Trophoblast cell (in vitro differentiated cells and primary cell): ENCODE measurements at regions not wholly inside any gene's neighbourhood (a gene's known extent, or its start where the extent isn't known, plus 50 kb on each side); places are given as distances from the start of the nearest gene placed in this dataset.
A peak's percentile ranks its signal among the peaks of the same experiment; 100 is the strongest.

Experiments used
- DNase-seq, 2 donors: peaks; one replicate each; pipeline ENCODE4 v3.0.0-alpha.2; 2016
- H2AFZ ChIP-seq: 2 replicates; pipeline ENCODE4 v1.6.1; 2013; ENCODE audit warnings: low read length, moderate library complexity, mild to moderate bottlenecking; ENCODE audit not compliant: insufficient read depth, poor library complexity
- H2AK5ac ChIP-seq: 2 replicates; pipeline ENCODE4 v1.6.1; 2013; ENCODE audit warnings: mild to moderate bottlenecking, low read length
- H2BK120ac ChIP-seq: 2 replicates; pipeline ENCODE4 v1.6.1; 2013; ENCODE audit warnings: low read length, mild to moderate bottlenecking, moderate library complexity; ENCODE audit not compliant: insufficient read depth, poor library complexity
- H2BK12ac ChIP-seq: 2 replicates; pipeline ENCODE4 v1.6.1; 2013; ENCODE audit warnings: mild to moderate bottlenecking, low read length, moderate library complexity
- H2BK5ac ChIP-seq: 2 replicates; pipeline ENCODE4 v1.6.1; 2013; ENCODE audit warnings: low read length, low read depth, moderate library complexity, mild to moderate bottlenecking; ENCODE audit not compliant: poor library complexity
- H3K14ac ChIP-seq: 2 replicates; pipeline ENCODE4 v1.6.1; 2013; ENCODE audit warnings: mild to moderate bottlenecking, low read length
- H3K18ac ChIP-seq: 2 replicates; pipeline ENCODE4 v1.6.1; 2013; ENCODE audit warnings: mild to moderate bottlenecking, low read length
- H3K23ac ChIP-seq: 2 replicates; pipeline ENCODE4 v1.6.1; 2013; ENCODE audit warnings: low read length
- H3K27ac ChIP-seq: 2 replicates; pipeline ENCODE4 v1.5.1; 2013; ENCODE audit warnings: low read depth, mild to moderate bottlenecking, inconsistent platforms, low read length, moderate library complexity
- H3K27me3 ChIP-seq: 2 replicates; pipeline ENCODE4 v1.6.1; 2013; ENCODE audit warnings: inconsistent platforms, mild to moderate bottlenecking, low read length, moderate library complexity; ENCODE audit not compliant: insufficient read depth
- H3K36me3 ChIP-seq, 2 experiments: 1 replicate in 1 of 2; 2 replicates in 1 of 2; pipeline ENCODE4 v1.6.1; 2013; ENCODE audit warnings: low read length in 2 of 2, mild to moderate bottlenecking in 2 of 2, moderate library complexity in 1 of 2; ENCODE audit not compliant: insufficient read depth in 2 of 2, control insufficient read depth in 1 of 2
- H3K4ac ChIP-seq: 2 replicates; pipeline ENCODE4 v1.6.1; 2013; ENCODE audit warnings: low read depth, mild to moderate bottlenecking, low read length, moderate library complexity
- H3K4me1 ChIP-seq, 2 experiments: 1 replicate in 1 of 2; 2 replicates in 1 of 2; pipeline ENCODE4 v1.6.1; 2013; ENCODE audit warnings: low read length in 2 of 2, mild to moderate bottlenecking in 2 of 2, moderate library complexity in 1 of 2; ENCODE audit not compliant: insufficient read depth in 2 of 2, control insufficient read depth in 1 of 2
- H3K4me2 ChIP-seq: 2 replicates; pipeline ENCODE4 v1.6.1; 2013; ENCODE audit warnings: inconsistent platforms, mild to moderate bottlenecking, low read length, moderate library complexity
- H3K4me3 ChIP-seq: 2 replicates; pipeline ENCODE4 v1.5.1; 2013; ENCODE audit warnings: mild to moderate bottlenecking, low read depth, low read length, inconsistent platforms
- H3K79me1 ChIP-seq: one replicate; pipeline ENCODE4 v1.6.1; 2013; ENCODE audit warnings: low read length
- H3K79me2 ChIP-seq: 2 replicates; pipeline ENCODE4 v1.6.1; 2013; ENCODE audit warnings: low read length, mild to moderate bottlenecking; ENCODE audit not compliant: control insufficient read depth, insufficient read depth, poor library complexity
- H3K9ac ChIP-seq: 2 replicates; pipeline ENCODE4 v1.6.1; 2013; ENCODE audit warnings: mild to moderate bottlenecking, low read length
- H3K9me3 ChIP-seq: 2 replicates; pipeline ENCODE4 v1.6.1; 2013; ENCODE audit warnings: low read depth, mild to moderate bottlenecking, control low read depth, inconsistent platforms, low read length; ENCODE audit not compliant: insufficient read depth
- H4K12ac ChIP-seq: 2 replicates; pipeline ENCODE4 v1.6.1; 2013; ENCODE audit warnings: low read depth, mild to moderate bottlenecking, low read length, moderate library complexity
- H4K8ac ChIP-seq: 2 replicates; pipeline ENCODE4 v1.6.1; 2013; ENCODE audit warnings: low read depth, mild to moderate bottlenecking, low read length, moderate library complexity
- H4K91ac ChIP-seq: one replicate; pipeline ENCODE4 v1.6.1; 2013; ENCODE audit warnings: low read depth, mild to moderate bottlenecking, low read length, moderate library complexity
- WGBS: extraction: QIAGEN DNeasy Blood & Tissue Kit; methylation state at CpG from one replicate; pipeline ENCODE4 v1.1.7; 2013; ENCODE audit warnings: missing lambda C conversion rate; ENCODE audit not compliant: insufficient read length, insufficient coverage; ENCODE audit errors: extremely low coverage; 5-methylcytosine and 5-hydroxymethylcytosine counted together

DNA sequence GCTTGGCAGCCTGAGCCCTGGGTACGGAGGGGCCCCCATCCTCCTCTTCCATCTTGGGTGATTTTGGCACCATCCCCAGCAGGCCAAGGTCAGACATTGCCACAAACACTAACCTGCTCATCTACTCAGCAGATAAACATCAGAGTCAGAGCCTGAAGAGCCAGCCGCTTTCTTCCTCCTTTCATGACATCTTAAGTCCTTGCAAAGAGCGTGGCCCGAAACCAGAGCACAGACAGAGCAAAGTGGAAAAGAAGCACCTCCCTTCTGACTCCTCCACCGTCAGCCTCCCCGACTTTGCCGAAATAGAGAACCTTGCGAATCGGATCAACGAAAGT, 60.4 kb upstream of the RPH3AL start:
- Histone ChIP-seq H3K79me2 (peaks cover 6% of the 10 kb centered on the region), H3K14ac (no peak overlapping the region), H2BK5ac (no peak overlapping the region), H2BK12ac (peak overlapping the region; percentile 67), H3K4me2 (no peak overlapping the region), H3K23ac (no peak overlapping the region), H4K12ac (no peak overlapping the region), H3K4ac (no peak overlapping the region), H3K9me3 (peaks cover 2% of the 10 kb centered on the region), H4K8ac (peak overlapping the region; percentile 32), H3K36me3 (no peaks in the 10 kb centered on the region), H3K4me3 (no peak overlapping the region), H2BK120ac (no peak overlapping the region), H3K27ac (no peak overlapping the region), H3K4me1 (peaks cover 4 to 12% of the 10 kb centered on the region in 2 experiments), H3K79me1 (peaks cover 8% of the 10 kb centered on the region), H2AFZ (no peak overlapping the region), H2AK5ac (no peak overlapping the region), H3K27me3 (no peaks in the 10 kb centered on the region), H4K91ac (peak overlapping the region; percentile 65), H3K18ac (no peak overlapping the region), H3K9ac (no peak overlapping the region)
- WGBS, result no CpG with 5 or more reads among the region's 10 CpGs
- DNase-seq, result no peak

DNA sequence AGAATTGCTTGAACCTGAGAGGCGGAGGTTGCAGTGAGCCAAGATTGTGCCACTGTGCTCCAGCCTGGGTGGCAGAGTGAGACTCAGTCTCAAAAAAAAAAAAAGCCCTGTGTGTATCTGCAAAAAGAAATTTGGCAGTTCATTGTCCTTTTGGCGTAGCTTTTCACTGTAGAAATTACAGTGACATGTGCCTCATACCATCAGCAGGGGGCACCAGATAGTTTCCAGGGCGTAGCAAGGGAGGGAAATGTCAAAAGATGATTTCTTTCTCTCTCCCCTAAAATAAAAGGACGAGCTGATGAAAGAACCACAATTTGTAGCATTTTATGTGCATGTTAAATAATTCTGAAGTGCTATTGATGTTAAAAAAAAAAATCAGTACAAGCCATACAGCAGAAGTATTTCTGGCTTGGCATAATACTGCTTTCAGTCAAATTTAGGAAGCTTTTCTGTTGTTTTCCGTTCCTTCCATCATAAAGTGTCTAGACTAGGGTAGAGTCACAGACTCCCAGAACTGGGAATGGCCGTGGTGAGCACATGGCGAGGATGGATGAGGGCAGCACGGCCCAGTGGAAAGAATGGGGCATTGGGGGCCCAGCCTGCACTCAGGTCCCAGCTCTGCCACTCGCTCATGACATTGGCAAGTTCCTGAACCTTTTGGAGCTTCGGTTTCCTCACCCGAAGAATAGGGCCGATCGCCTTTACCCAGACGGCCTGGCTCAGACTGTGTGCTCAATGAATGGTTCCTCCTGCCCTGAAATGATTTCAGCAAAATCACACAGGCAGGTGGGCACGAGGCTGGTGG, 59.8 kb upstream of the RPH3AL start:
- Histone ChIP-seq H3K14ac (peak overlapping the region; percentile 23), H3K4me2 (no peak overlapping the region)
- no CpG with 5 or more reads among the region's 15 CpGs for WGBS

DNA sequence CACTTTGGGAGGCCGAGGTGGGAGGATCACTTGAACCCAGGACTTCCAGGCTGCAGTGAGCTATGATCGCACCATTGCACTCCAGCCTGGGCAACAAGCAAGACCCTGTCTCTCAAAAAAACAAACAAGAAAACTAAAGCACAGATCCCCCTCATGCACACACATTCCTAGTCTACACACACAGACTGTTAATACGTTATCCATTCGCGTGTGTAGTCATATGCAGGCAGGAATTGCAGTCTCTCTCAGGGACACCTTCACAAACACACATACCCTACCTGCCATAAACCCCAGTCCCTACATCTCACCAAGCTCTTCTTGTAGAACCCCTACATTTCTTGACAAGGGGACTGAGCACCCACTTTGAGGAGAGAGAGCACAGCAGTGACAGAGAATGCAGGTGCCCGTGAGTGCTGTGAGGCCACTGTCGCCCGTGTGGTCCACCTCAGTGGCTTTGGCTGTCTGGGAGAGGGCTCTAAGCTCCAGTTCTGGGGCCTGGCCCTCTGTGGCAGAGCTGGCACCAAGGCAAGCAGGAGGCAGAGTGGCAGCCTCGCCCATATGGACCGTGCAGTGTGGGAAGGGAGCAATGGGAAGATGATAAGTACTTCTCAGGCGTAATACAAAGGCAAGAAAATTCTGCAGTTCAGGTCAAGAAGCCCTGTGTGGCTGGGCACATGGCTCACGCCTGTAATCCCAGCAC, 59.0 kb upstream of the RPH3AL start:
- H2AFZ ChIP-seq, result no peak overlapping the region
- H4K91ac ChIP-seq, result no peak overlapping the region
- peak overlapping the region; percentile 19 for H2BK12ac ChIP-seq
- WGBS, result no CpG with 5 or more reads among the region's 12 CpGs
- peak overlapping the region; percentile 51 for H2AK5ac ChIP-seq
- H3K4ac ChIP-seq, result no peak overlapping the region
- H3K79me1 ChIP-seq, result peaks cover 8% of the 10 kb centered on the region
- no peak overlapping the region for H3K23ac ChIP-seq
- no peak overlapping the region for H4K12ac ChIP-seq
- H2BK5ac ChIP-seq, result no peak overlapping the region
- H3K79me2 ChIP-seq, result peaks cover 6% of the 10 kb centered on the region
- no peak overlapping the region for H2BK120ac ChIP-seq
- H4K8ac ChIP-seq, result no peak overlapping the region
- H3K4me1 ChIP-seq, result peaks cover 4 to 12% of the 10 kb centered on the region in 2 experiments
- H3K14ac ChIP-seq, result no peak overlapping the region
- no peak overlapping the region for H3K4me3 ChIP-seq
- no peak overlapping the region for H3K18ac ChIP-seq
- peaks cover 2% of the 10 kb centered on the region for H3K9me3 ChIP-seq
- no peak overlapping the region for H3K4me2 ChIP-seq
- H3K9ac ChIP-seq, result peak overlapping the region; percentile 29
- H3K27me3 ChIP-seq, result no peaks in the 10 kb centered on the region
- H3K27ac ChIP-seq, result no peak overlapping the region
- no peak for DNase-seq
- H3K36me3 ChIP-seq, result no peaks in the 10 kb centered on the region

More for the DNA sequence above, 59.8 kb upstream of the RPH3AL start:
- H2AFZ ChIP-seq, result peak overlapping the region; percentile 50
- peak overlapping the region; percentile 65 for H4K91ac ChIP-seq
- peaks cover 6% of the 10 kb centered on the region for H3K79me2 ChIP-seq
- H3K9me3 ChIP-seq, result peaks cover 2% of the 10 kb centered on the region
- H2AK5ac ChIP-seq, result peak overlapping the region; percentile 52
- peak; percentile 39 to 79 for DNase-seq
- no peaks in the 10 kb centered on the region for H3K27me3 ChIP-seq
- peaks cover 8% of the 10 kb centered on the region for H3K79me1 ChIP-seq
- H2BK120ac ChIP-seq, result no peak overlapping the region
- no peak overlapping the region for H3K9ac ChIP-seq
- H3K4me1 ChIP-seq, result peaks cover 4 to 12% of the 10 kb centered on the region in 2 experiments
- peak overlapping the region; percentile 32 for H4K8ac ChIP-seq
- H3K36me3 ChIP-seq, result no peaks in the 10 kb centered on the region
- H3K18ac ChIP-seq, result no peak overlapping the region
- no peak overlapping the region for H4K12ac ChIP-seq
- H3K27ac ChIP-seq, result no peak overlapping the region
- no peak overlapping the region for H3K23ac ChIP-seq
- H2BK12ac ChIP-seq, result peak overlapping the region; percentile 67
- H2BK5ac ChIP-seq, result no peak overlapping the region
- no peak overlapping the region for H3K4me3 ChIP-seq
- no peak overlapping the region for H3K4ac ChIP-seq

- Histone ChIP-seq H2BK12ac (no peak overlapping the region), H3K9me3 (peaks cover 2% of the 10 kb centered on the region), H3K18ac (peak overlapping the region; percentile 18), H3K4ac (peak overlapping the region; percentile 22), H3K4me1 (peaks cover 4 to 12% of the 10 kb centered on the region in 2 experiments), H3K36me3 (no peaks in the 10 kb centered on the region), H2AFZ (peak overlapping the region; percentile 27), H4K91ac (peak overlapping the region; percentile 22), H3K27ac (no peak overlapping the region), H3K79me1 (peaks cover 8% of the 10 kb centered on the region), H3K27me3 (no peaks in the 10 kb centered on the region), H3K4me3 (peak overlapping the region; percentile 77), H3K14ac (peak overlapping the region; percentile 54), H2BK5ac (peak overlapping the region; percentile 14), H4K8ac (peak overlapping the region; percentile 78), H4K12ac (peak overlapping the region; percentile 34), H3K4me2 (peak overlapping the region; percentile 93), H2BK120ac (peak overlapping the region; percentile 16), H2AK5ac (no peak overlapping the region), H3K79me2 (peaks cover 6% of the 10 kb centered on the region), H3K9ac (peak overlapping the region; percentile 73), H3K23ac (no peak overlapping the region)
- no peak for DNase-seq
- WGBS, result no CpG with 5 or more reads among the region's 27 CpGs
These were observed 58.2 kb upstream of the RPH3AL start for GRCh38 chr17:410543-411401.
